Uterus (tissue), 3 donors: ENCODE measurements at regions not wholly inside any gene's neighbourhood (a gene's known extent, or its start where the extent isn't known, plus 50 kb on each side); places are given as distances from the start of the nearest gene placed in this dataset.

Source experiments
- DNase-seq, 2 donors: peaks; one replicate each; pipeline ENCODE4 v3.0.0-alpha.2; 2019 to 2020
- H3K27ac ChIP-seq, 2 donors: fragments of 200-600 bp; sonication (generic); 1 replicate in 1 of 2; 2 replicates in 1 of 2; pipeline ENCODE4 v1.5.1; 2016 to 2018
- H3K27me3 ChIP-seq, 2 donors: fragments of 200-600 bp; sonication (generic); one replicate each; pipeline ENCODE4 v1.5.1; 2018 to 2019; ENCODE audit warnings: control low read depth in 1 of 2
- H3K36me3 ChIP-seq, 2 donors: fragments of 200-600 bp; sonication (generic); one replicate each; pipeline ENCODE4 v1.5.1; 2019; ENCODE audit warnings: control low read depth in 1 of 2
- H3K4me1 ChIP-seq, 2 donors: fragments of 200-600 bp; sonication (generic); one replicate each; pipeline ENCODE4 v1.5.1; 2018 to 2019; ENCODE audit warnings: control low read depth in 1 of 2
- H3K4me3 ChIP-seq, 2 donors: fragments of 200-600 bp; sonication (generic); 1 replicate in 1 of 2; 2 replicates in 1 of 2; pipeline ENCODE4 v1.5.1; 2018 to 2019; ENCODE audit warnings: mild to moderate bottlenecking in 1 of 2
- H3K9me3 ChIP-seq, 2 donors: fragments of 200-600 bp; sonication (generic); one replicate each; pipeline ENCODE4 v1.5.1; 2019; ENCODE audit warnings: control low read depth in 1 of 2
- POLR2A ChIP-seq, 2 donors: fragments of 450-650 bp; IDR thresholded peaks; one replicate each; pipeline ENCODE4 v1.6.1; 2016; ENCODE audit warnings: antibody characterized with exemption in 2 of 2, mild to moderate bottlenecking in 1 of 2, moderate library complexity in 1 of 2
- intact Hi-C: fragments of 100-400 bp; cut with DNase I; formaldehyde crosslinking; loops from one replicate; pipeline ENCODE4 v1.15.1; 2023; ENCODE audit warnings: low total_unique reads
- TF ChIP-seq, protein P1 (sequence below), 4 experiments: fragments of 200-600 bp in 2 of 4; fragments of 450-650 bp in 2 of 4; sonication (generic) in 2 of 4; IDR thresholded peaks; one replicate each; pipeline ENCODE4 v1.5.1; 2016 to 2019; ENCODE audit warnings: antibody characterized with exemption in 4 of 4, mild to moderate bottlenecking in 2 of 4, moderate library complexity in 1 of 4
- donor health status: DM: yes; HTN: yes; CAD: no.

DNA sequence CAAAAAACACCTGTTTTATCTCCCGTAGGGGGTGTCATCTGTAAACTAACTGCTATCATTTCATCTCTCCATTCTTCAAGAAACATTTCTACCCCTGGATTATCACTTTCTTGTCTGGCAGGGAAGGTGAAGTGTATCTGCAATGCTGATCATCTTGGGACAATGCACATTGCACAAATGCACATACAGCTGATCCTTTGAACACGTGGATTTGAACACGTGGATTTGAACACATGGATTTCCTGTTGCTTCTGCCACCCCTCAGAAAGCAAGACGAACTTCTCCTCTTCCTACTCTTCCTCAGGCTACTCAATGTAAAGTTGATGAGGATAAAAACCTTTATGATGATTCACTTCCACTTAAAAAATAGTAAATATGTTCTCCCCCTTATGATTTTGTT, 147.4 kb upstream of the PRLR start:
- intact Hi-C loops: no loop called here
- no peak for TF ChIP-seq POLR2A (IDR thresholded peaks at IDR 0.05)
- TF ChIP-seq, protein P1, sequence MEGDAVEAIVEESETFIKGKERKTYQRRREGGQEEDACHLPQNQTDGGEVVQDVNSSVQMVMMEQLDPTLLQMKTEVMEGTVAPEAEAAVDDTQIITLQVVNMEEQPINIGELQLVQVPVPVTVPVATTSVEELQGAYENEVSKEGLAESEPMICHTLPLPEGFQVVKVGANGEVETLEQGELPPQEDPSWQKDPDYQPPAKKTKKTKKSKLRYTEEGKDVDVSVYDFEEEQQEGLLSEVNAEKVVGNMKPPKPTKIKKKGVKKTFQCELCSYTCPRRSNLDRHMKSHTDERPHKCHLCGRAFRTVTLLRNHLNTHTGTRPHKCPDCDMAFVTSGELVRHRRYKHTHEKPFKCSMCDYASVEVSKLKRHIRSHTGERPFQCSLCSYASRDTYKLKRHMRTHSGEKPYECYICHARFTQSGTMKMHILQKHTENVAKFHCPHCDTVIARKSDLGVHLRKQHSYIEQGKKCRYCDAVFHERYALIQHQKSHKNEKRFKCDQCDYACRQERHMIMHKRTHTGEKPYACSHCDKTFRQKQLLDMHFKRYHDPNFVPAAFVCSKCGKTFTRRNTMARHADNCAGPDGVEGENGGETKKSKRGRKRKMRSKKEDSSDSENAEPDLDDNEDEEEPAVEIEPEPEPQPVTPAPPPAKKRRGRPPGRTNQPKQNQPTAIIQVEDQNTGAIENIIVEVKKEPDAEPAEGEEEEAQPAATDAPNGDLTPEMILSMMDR (IDR thresholded peaks at IDR 0.05): no peak

GRCh38 chr5:35374584-35374983, 144.3 kb upstream of the PRLR start:
- H3K4me3 ChIP-seq: no peak overlapping the region
- no peaks in the 10 kb centered on the region for H3K36me3 ChIP-seq
- DNase-seq: no peak
- H3K4me1 ChIP-seq: peaks cover 0 to 6% of the 10 kb centered on the region in 2 donors
- intact Hi-C loops: no loop called here
- no peak overlapping the region for H3K27ac ChIP-seq
- TF ChIP-seq, protein P1 (IDR thresholded peaks at IDR 0.05): no peak
- TF ChIP-seq POLR2A (IDR thresholded peaks at IDR 0.05): no peak
- H3K27me3 ChIP-seq: no peaks in the 10 kb centered on the region
- no peaks in the 10 kb centered on the region for H3K9me3 ChIP-seq

More for the DNA sequence above, 147.4 kb upstream of the PRLR start:
- Histone ChIP-seq H3K9me3 (no peaks in the 10 kb centered on the region), H3K27me3 (no peaks in the 10 kb centered on the region), H3K36me3 (no peaks in the 10 kb centered on the region), H3K4me3 (no peak overlapping the region), H3K27ac (no peak overlapping the region), H3K4me1 (no peaks in the 10 kb centered on the region)
- no peak for DNase-seq

DNA sequence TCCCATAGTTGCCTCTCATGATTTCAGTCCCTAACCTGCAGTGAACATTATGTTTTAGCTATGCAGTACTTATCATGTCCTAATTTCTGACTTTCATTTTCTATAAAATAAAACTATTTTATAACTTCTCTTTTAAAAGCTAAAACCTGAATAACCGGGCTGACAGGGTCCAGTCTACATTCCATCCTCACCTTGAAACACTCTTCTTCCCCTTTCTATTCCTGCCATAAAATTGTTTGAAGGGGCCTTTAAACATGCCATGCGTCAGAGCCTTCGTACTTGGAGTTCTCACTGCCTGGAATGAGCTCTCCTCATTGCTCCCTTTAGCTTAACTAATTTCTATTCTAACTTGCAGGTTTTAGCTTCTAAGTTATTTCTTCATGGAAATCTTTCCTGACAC, 143.0 kb upstream of the PRLR start:
- no peaks in the 10 kb centered on the region for H3K36me3 ChIP-seq
- TF ChIP-seq, protein P1 (IDR thresholded peaks at IDR 0.05): no peak
- TF ChIP-seq POLR2A (IDR thresholded peaks at IDR 0.05): no peak
- H3K4me3 ChIP-seq: no peak overlapping the region
- H3K27me3 ChIP-seq: no peaks in the 10 kb centered on the region
- no peak overlapping the region for H3K27ac ChIP-seq
- no peaks in the 10 kb centered on the region for H3K9me3 ChIP-seq
- intact Hi-C loops: no loop called here
- no peak for DNase-seq
- peaks cover 0 to 6% of the 10 kb centered on the region in 2 donors for H3K4me1 ChIP-seq

DNA sequence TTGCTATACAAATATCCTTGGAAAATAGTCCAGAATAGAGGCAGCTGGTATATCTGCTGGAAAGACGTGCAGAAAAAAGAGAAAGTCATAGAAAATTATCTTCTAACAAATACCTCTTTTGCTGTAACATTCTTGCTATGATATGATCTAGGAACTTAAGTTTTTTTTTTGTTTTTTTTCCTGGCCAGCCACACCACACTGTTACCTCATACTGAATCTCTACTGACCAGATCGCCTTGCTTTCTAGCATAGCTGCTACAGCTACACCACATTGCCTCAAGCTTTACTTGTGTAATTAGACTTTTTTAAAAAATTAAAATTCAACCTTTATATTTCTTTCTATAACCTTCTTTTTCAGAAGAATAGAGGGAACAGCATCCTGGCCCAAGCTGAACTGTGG, 142.2 kb upstream of the PRLR start:
- Histone ChIP-seq H3K36me3 (no peaks in the 10 kb centered on the region), H3K27me3 (no peaks in the 10 kb centered on the region), H3K9me3 (no peaks in the 10 kb centered on the region), H3K27ac (peak overlapping the region in 1 of 2 donors; percentile 49), H3K4me3 (no peak overlapping the region), H3K4me1 (peaks cover 0 to 6% of the 10 kb centered on the region in 2 donors)
- no peak for DNase-seq
- intact Hi-C loops: no loop called here
- TF ChIP-seq POLR2A (IDR thresholded peaks at IDR 0.05): no peak
- TF ChIP-seq, protein P1 (IDR thresholded peaks at IDR 0.05): no peak

DNA sequence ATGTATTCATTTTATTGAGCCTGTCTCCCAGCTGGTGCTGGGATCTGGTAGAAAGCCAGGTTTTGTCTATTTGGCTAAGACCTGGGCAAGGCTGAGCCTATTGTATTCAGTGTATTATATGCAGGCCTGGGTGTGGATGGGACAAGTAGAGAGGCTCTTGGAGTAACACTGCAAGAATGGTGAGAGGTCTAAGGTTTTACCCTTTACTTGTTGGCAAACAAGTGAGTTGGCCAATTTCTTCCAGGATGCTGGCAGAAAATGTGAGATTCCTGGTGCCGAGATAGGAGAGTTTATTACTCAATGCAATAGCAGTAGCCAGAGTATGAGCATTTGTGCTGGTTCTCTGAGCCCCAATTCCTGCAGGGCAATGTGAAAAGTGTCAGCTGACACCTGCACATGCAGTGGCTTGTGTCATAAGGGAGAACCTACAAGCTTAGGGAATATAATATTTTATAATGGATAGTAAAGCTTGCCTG, 141.7 kb upstream of the PRLR start:
- H3K9me3 ChIP-seq: no peaks in the 10 kb centered on the region
- intact Hi-C loops: no loop called here
- no peak for DNase-seq
- H3K4me1 ChIP-seq: peaks cover 0 to 6% of the 10 kb centered on the region in 2 donors
- TF ChIP-seq, protein P1 (IDR thresholded peaks at IDR 0.05): no peak
- TF ChIP-seq POLR2A (IDR thresholded peaks at IDR 0.05): no peak
- peak overlapping the region in 1 of 2 donors; percentile 49 for H3K27ac ChIP-seq
- H3K36me3 ChIP-seq: no peaks in the 10 kb centered on the region
- H3K4me3 ChIP-seq: no peak overlapping the region
- H3K27me3 ChIP-seq: no peaks in the 10 kb centered on the region
